A549 (cell line): ENCODE measurements at regions not wholly inside any gene's neighbourhood (a gene's known extent, or its start where the extent isn't known, plus 50 kb on each side); places are given as distances from the start of the nearest gene placed in this dataset.

Experiments
- ATAC-seq, 2 experiments: fragments of 200-7000 bp in 1 of 2; fragments of >200 bp in 1 of 2; cut with Nextera tagmentation in 1 of 2; cut with Tn5 transposase in 1 of 2; 3 replicates each; pipeline versions ENCODE4 v1.8.0 to v1.9.1; 2018 to 2020; ENCODE audit warnings: mild to moderate bottlenecking in 1 of 2, moderate library complexity in 1 of 2
- CTCF ChIA-PET: fragments of 300-600 bp; sonication (Branson Sonifier 250); formaldehyde crosslinking; extraction: SDS; loops from one replicate; lab custom pipeline; 2021; ENCODE audit warnings: antibody characterized with exemption, inconsistent platforms; lab: Yijun Ruan, JAX
- POLR2A ChIA-PET: fragments of 350-600 bp; formaldehyde crosslinking; extraction: SDS; loops from one replicate; lab custom pipeline; 2021; ENCODE audit warnings: antibody characterized with exemption, inconsistent platforms; lab: Yijun Ruan, JAX
- DNase-seq, 2 experiments: peaks; one replicate each; pipeline versions ENCODE4 v3.0.0 to v3.0.0-alpha.2; 2011 to 2016; ENCODE audit warnings: low read depth in 1 of 2, low spot score in 1 of 2
- FAIRE-seq: peaks from 2 replicates; lab custom pipeline; 2011; peaks lifted over from hg19 to GRCh38; lab: Jason Lieb, UNC
- H3K27ac ChIP-seq, 2 experiments: fragments of >200 bp; sonication (Bioruptor Twin); formaldehyde crosslinking; 3 replicates each; pipeline ENCODE4 v1.5.1; 2016 to 2017
- H3K4me1 ChIP-seq: fragments of >200 bp; sonication (Bioruptor Twin); formaldehyde crosslinking; 3 replicates; pipeline ENCODE4 v1.6.1; 2016
- H3K4me2 ChIP-seq: fragments of >200 bp; sonication (Bioruptor Twin); formaldehyde crosslinking; 3 replicates; pipeline ENCODE4 v1.6.1; 2016
- H3K4me3 ChIP-seq: fragments of >200 bp; sonication (Bioruptor Twin); formaldehyde crosslinking; 3 replicates; pipeline ENCODE4 v1.5.1; 2016
- H3K9me3 ChIP-seq: fragments of >200 bp; sonication (Bioruptor Twin); formaldehyde crosslinking; 3 replicates; pipeline ENCODE4 v1.6.1; 2016
- MAFK ChIP-seq: fragments of 450-650 bp; IDR thresholded peaks from 2 replicates; pipeline ENCODE4 v1.6.1; 2014; ENCODE audit not compliant: partially characterized antibody
- RCOR1 ChIP-seq: fragments of 150-350 bp; IDR thresholded peaks from 2 replicates; pipeline ENCODE4 v1.6.1; 2014; ENCODE audit warnings: antibody characterized with exemption, low read length, low read depth

DNA sequence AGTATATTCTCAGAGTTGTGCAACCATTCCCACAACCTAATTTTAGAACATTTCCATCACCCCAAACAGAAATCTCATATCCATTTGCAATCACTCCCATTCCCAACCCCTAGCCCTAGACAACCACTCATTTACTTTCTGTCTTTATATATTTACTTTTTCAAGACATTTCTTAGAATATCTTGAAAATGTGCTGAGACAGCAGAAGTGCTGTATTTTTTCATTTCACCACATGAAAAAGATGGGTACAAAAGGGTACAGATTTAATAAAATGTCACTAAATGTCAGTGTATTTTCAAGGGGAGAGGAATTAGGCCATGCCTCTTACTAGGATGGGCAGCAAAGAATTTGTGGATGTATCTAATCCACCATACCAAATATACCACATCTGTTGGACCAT lies 51.6 kb upstream of the CCDC6 start:
- FAIRE-seq = no peak
- TF ChIP-seq MAFK (peak; percentile 95), RCOR1 (no peak)
- TF ChIP-seq, all 56 proteins: peak for 1
- no peak overlapping the region for H3K4me2 ChIP-seq
- H3K9me3 ChIP-seq = no peaks in the 10 kb centered on the region
- CTCF ChIA-PET = no interaction called here
- H3K4me3 ChIP-seq = no peak overlapping the region
- no peak for DNase-seq
- no peak overlapping the region for H3K27ac ChIP-seq
- no peaks in the 10 kb centered on the region for H3K4me1 ChIP-seq
- POLR2A ChIA-PET = no interaction called here
- no peak for ATAC-seq
